Gastrocnemius medialis (tissue), 4 donors: ENCODE measurements at regions not wholly inside any gene's neighbourhood (a gene's known extent, or its start where the extent isn't known, plus 50 kb on each side); places are given as distances from the start of the nearest gene placed in this dataset.

Experiments used
- POLR2A ChIP-seq, 2 donors: fragments of 450-650 bp; IDR thresholded peaks; one replicate each; pipeline ENCODE4 v1.6.1; 2017; ENCODE audit warnings: antibody characterized with exemption in 2 of 2, mild to moderate bottlenecking in 2 of 2, moderate library complexity in 2 of 2
- TF ChIP-seq, protein P1 (sequence below), 5 experiments: fragments of 450-650 bp in 3 of 5; fragments of 200-600 bp in 2 of 5; sonication (generic) in 2 of 5; IDR thresholded peaks in 4 of 5; conservative IDR thresholded peaks in 1 of 5; 1 replicate in 4 of 5; 2 replicates in 1 of 5; pipeline ENCODE4 v1.5.1; 2016 to 2019; ENCODE audit warnings: antibody characterized with exemption in 5 of 5, mild to moderate bottlenecking in 3 of 5, moderate library complexity in 3 of 5

DNA sequence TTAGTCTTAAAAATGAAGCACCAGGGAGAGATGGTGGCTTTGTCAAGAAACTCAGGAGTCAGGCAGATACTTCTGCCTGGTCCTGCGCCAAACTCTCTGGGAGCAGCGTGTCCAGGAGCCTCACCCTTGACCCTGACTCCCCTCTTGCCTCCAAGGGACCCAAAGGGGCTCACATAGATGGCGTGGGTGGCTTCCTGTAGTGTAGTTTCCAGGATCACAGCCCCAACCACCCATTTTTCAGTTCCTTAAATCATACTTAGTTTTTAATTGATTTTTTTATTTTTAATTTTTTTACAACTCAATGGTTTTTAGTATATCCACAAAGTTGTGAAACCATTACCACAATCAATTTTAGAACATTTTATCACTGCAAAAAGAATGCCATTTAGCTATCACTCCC, 107.7 kb upstream of the IGSF21 start:
- no peak for TF ChIP-seq POLR2A (IDR thresholded peaks at IDR 0.05)
- TF ChIP-seq, protein P1, sequence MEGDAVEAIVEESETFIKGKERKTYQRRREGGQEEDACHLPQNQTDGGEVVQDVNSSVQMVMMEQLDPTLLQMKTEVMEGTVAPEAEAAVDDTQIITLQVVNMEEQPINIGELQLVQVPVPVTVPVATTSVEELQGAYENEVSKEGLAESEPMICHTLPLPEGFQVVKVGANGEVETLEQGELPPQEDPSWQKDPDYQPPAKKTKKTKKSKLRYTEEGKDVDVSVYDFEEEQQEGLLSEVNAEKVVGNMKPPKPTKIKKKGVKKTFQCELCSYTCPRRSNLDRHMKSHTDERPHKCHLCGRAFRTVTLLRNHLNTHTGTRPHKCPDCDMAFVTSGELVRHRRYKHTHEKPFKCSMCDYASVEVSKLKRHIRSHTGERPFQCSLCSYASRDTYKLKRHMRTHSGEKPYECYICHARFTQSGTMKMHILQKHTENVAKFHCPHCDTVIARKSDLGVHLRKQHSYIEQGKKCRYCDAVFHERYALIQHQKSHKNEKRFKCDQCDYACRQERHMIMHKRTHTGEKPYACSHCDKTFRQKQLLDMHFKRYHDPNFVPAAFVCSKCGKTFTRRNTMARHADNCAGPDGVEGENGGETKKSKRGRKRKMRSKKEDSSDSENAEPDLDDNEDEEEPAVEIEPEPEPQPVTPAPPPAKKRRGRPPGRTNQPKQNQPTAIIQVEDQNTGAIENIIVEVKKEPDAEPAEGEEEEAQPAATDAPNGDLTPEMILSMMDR (IDR thresholded peaks at IDR 0.05 in 4 of 5, conservative IDR thresholded peaks at IDR 0.05 in 1 of 5): no peak
